SK-N-SH treated with all-trans-retinoic acid at 6 μM for 48 hours (cell line): ENCODE measurements at regions not wholly inside any gene's neighbourhood (a gene's known extent, or its start where the extent isn't known, plus 50 kb on each side); places are given as distances from the start of the nearest gene placed in this dataset.

Experiments used
- ATAC-seq: fragments of 200-7000 bp; cut with Tn5 transposase; 3 replicates; pipeline ENCODE4 v1.9.1; 2020; ENCODE audit warnings: mild to moderate bottlenecking, moderate library complexity
- BACH2 ChIP-seq: fragments of 250-450 bp; sonication (Bioruptor Pico); IDR thresholded peaks from 2 replicates; pipeline ENCODE4 v1.9.0; 2021; ENCODE audit warnings: mild to moderate bottlenecking, borderline replicate concordance
- CSDC2 ChIP-seq: fragments of 250-450 bp; sonication (Bioruptor Pico); IDR thresholded peaks from 2 replicates; pipeline ENCODE4 v1.5.0; 2020; ENCODE audit warnings: mild to moderate bottlenecking, moderate library complexity
- ESRRG ChIP-seq: fragments of 250-450 bp; sonication (Bioruptor Pico); IDR thresholded peaks from 2 replicates; pipeline ENCODE4 v1.6.1; 2021; ENCODE audit warnings: mild to moderate bottlenecking
- GLIS3 ChIP-seq: fragments of 250-450 bp; sonication (Bioruptor Pico); IDR thresholded peaks from 2 replicates; pipeline ENCODE4 v1.5.0; 2020; ENCODE audit warnings: mild to moderate bottlenecking, moderate library complexity
- PPARA ChIP-seq: fragments of 250-450 bp; sonication (Bioruptor Pico); IDR thresholded peaks from 2 replicates; pipeline ENCODE4 v1.5.0; 2020; ENCODE audit warnings: mild to moderate bottlenecking, borderline replicate concordance
- RARB ChIP-seq: fragments of 250-450 bp; sonication (Bioruptor Pico); IDR thresholded peaks from 2 replicates; pipeline ENCODE4 v1.8.0; 2021; ENCODE audit warnings: mild to moderate bottlenecking, moderate library complexity
- TCF4 ChIP-seq: fragments of 250-450 bp; sonication (Bioruptor Pico); IDR thresholded peaks from 2 replicates; pipeline ENCODE4 v1.8.0; 2021; ENCODE audit warnings: mild to moderate bottlenecking, moderate library complexity, borderline replicate concordance
- TOX ChIP-seq: fragments of 250-450 bp; sonication (Bioruptor Pico); IDR thresholded peaks from 2 replicates; pipeline ENCODE4 v1.8.0; 2021; ENCODE audit warnings: mild to moderate bottlenecking, moderate library complexity, borderline replicate concordance
- ZC3H10 ChIP-seq: fragments of 250-450 bp; sonication (Bioruptor Pico); IDR thresholded peaks from 2 replicates; pipeline ENCODE4 v1.5.1; 2021; ENCODE audit warnings: mild to moderate bottlenecking, moderate library complexity
- ZFP3 ChIP-seq: fragments of 250-450 bp; sonication (Bioruptor Pico); IDR thresholded peaks from 2 replicates; pipeline ENCODE4 v1.5.0; 2020; ENCODE audit warnings: mild to moderate bottlenecking, moderate library complexity
- ZFP30 ChIP-seq: fragments of 450-650 bp; formaldehyde crosslinking; IDR thresholded peaks from 2 replicates; pipeline ENCODE4 v1.5.0; 2022; ENCODE audit warnings: mild to moderate bottlenecking, moderate library complexity
- ZNF565 ChIP-seq: fragments of 450-650 bp; formaldehyde crosslinking; conservative IDR thresholded peaks from 2 replicates; pipeline ENCODE4 v1.5.0; 2020; ENCODE audit warnings: low read depth, mild to moderate bottlenecking, moderate library complexity
- ZNF70 ChIP-seq: fragments of 450-650 bp; formaldehyde crosslinking; IDR thresholded peaks from 2 replicates; pipeline ENCODE4 v1.5.0; 2020; ENCODE audit warnings: mild to moderate bottlenecking, moderate library complexity
- ZNF8 ChIP-seq: fragments of 450-650 bp; formaldehyde crosslinking; IDR thresholded peaks from 2 replicates; pipeline ENCODE4 v1.5.0; 2020; ENCODE audit warnings: mild to moderate bottlenecking, moderate library complexity
- TF ChIP-seq, protein P1 (sequence below): fragments of 250-450 bp; sonication (Bioruptor Pico); IDR thresholded peaks from 2 replicates; pipeline ENCODE4 v1.8.0; 2021; ENCODE audit warnings: low read depth, mild to moderate bottlenecking, moderate library complexity, borderline replicate concordance
- TF ChIP-seq, protein P2 (sequence below): fragments of 250-450 bp; sonication (Bioruptor Pico); IDR thresholded peaks from 2 replicates; pipeline ENCODE4 v1.8.0; 2020; ENCODE audit warnings: mild to moderate bottlenecking, moderate library complexity, borderline replicate concordance
- TF ChIP-seq, protein P3 (sequence below): fragments of 250-450 bp; sonication (Bioruptor Pico); IDR thresholded peaks from 2 replicates; pipeline ENCODE4 v1.5.0; 2020; ENCODE audit warnings: mild to moderate bottlenecking, moderate library complexity
- TF ChIP-seq, protein P4 (sequence below): fragments of 250-450 bp; sonication (Bioruptor Pico); IDR thresholded peaks from 2 replicates; pipeline ENCODE4 v1.5.1; 2021; ENCODE audit warnings: mild to moderate bottlenecking, moderate library complexity

DNA sequence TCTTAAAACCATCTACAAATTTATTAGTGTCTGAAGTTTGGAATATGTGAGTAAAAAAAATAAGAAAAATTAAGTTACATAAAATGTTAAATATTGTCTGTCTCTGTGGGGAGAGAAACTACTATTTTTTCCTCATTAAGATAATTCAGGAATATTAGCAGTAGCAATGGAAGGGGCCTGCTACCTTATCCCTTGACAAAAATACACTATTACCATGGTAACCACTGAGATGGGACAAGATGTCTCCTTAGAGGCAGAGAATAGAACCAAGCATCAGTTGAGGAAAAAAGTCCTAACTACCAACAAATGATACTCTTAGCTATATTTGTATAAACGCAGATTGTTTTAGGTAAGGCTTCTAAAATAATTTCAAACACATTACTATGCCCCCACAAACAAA lies 150.7 kb upstream of the LSM8 start:
- no peak for ATAC-seq
- TF ChIP-seq, protein P1, sequence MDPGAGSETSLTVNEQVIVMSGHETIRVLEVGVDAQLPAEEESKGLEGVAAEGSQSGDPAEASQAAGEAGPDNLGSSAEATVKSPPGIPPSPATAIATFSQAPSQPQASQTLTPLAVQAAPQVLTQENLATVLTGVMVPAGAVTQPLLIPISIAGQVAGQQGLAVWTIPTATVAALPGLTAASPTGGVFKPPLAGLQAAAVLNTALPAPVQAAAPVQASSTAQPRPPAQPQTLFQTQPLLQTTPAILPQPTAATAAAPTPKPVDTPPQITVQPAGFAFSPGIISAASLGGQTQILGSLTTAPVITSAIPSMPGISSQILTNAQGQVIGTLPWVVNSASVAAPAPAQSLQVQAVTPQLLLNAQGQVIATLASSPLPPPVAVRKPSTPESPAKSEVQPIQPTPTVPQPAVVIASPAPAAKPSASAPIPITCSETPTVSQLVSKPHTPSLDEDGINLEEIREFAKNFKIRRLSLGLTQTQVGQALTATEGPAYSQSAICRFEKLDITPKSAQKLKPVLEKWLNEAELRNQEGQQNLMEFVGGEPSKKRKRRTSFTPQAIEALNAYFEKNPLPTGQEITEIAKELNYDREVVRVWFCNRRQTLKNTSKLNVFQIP (CRISPR knock-in tag), result no peak
- TF ChIP-seq, all 23 proteins: peak for 0

DNA sequence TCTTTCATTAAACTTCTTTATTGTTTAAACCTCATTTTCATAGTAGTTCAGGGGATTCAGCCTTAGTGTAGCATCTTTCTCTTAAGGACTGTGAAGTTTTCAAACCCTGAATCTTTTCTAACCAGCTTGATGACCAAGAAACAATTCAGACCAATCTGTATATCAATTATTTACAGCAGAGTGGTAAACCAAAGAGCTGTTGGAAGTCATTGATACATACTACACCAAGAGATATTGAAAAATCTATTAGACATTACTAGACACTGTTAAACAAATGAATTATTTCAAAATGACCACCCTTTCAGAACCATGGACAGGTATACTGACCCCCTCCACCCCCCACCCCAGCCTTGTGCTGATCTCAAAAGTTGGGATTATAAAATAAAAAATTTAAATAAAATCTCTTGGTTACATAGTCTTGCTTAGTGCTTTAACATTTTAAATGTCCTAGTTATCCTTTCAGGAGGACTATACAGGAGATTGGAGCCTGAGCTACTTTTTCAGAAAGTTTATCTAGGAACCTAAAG lies 143.9 kb upstream of the LSM8 start:
- no peak for TF ChIP-seq ZNF8 (CRISPR knock-in tag)
- no peak for TF ChIP-seq PPARA (CRISPR knock-in tag)
- TF ChIP-seq ZFP3, result no peak
- no peak for TF ChIP-seq ESRRG
- TF ChIP-seq TOX (CRISPR knock-in tag), result no peak
- no peak for TF ChIP-seq CSDC2 (CRISPR knock-in tag)
- no peak for TF ChIP-seq ZC3H10 (CRISPR knock-in tag)
- no peak for TF ChIP-seq ZNF565 (CRISPR knock-in tag)
- TF ChIP-seq, protein P1 (CRISPR knock-in tag), result no peak
- no peak for TF ChIP-seq ZFP30 (CRISPR knock-in tag)
- TF ChIP-seq TCF4 (CRISPR knock-in tag), result no peak
- TF ChIP-seq GLIS3, result no peak
- TF ChIP-seq, all 23 proteins: peak for 0
- no peak for ATAC-seq

DNA sequence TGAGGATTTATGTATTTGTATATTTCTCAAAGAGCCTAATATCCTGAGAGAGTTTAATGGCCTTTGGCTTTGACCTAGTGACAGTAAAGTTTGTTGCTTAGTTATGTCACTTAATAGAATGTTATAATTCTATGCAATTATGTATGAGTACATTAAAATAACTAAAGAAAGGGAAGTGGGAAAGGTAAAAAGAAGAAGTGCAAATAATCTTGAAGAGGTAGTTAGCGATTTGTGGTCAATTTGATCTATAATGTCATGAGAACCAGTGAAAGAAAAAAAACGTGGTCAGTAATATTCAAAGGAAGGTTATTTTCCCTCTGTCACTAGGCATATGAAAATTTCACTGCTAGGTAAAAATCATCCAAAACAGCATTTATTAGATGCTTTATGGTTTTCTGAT lies 143.4 kb upstream of the LSM8 start:
- ATAC-seq, result no peak
- no peak for TF ChIP-seq ZFP30 (CRISPR knock-in tag)
- TF ChIP-seq BACH2 (CRISPR knock-in tag), result no peak
- no peak for TF ChIP-seq ZNF8 (CRISPR knock-in tag)
- TF ChIP-seq ZC3H10 (CRISPR knock-in tag), result no peak
- TF ChIP-seq TCF4 (CRISPR knock-in tag), result no peak
- TF ChIP-seq, protein P2, sequence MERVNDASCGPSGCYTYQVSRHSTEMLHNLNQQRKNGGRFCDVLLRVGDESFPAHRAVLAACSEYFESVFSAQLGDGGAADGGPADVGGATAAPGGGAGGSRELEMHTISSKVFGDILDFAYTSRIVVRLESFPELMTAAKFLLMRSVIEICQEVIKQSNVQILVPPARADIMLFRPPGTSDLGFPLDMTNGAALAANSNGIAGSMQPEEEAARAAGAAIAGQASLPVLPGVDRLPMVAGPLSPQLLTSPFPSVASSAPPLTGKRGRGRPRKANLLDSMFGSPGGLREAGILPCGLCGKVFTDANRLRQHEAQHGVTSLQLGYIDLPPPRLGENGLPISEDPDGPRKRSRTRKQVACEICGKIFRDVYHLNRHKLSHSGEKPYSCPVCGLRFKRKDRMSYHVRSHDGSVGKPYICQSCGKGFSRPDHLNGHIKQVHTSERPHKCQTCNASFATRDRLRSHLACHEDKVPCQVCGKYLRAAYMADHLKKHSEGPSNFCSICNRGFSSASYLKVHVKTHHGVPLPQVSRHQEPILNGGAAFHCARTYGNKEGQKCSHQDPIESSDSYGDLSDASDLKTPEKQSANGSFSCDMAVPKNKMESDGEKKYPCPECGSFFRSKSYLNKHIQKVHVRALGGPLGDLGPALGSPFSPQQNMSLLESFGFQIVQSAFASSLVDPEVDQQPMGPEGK (CRISPR knock-in tag), result no peak
- TF ChIP-seq, protein P3, sequence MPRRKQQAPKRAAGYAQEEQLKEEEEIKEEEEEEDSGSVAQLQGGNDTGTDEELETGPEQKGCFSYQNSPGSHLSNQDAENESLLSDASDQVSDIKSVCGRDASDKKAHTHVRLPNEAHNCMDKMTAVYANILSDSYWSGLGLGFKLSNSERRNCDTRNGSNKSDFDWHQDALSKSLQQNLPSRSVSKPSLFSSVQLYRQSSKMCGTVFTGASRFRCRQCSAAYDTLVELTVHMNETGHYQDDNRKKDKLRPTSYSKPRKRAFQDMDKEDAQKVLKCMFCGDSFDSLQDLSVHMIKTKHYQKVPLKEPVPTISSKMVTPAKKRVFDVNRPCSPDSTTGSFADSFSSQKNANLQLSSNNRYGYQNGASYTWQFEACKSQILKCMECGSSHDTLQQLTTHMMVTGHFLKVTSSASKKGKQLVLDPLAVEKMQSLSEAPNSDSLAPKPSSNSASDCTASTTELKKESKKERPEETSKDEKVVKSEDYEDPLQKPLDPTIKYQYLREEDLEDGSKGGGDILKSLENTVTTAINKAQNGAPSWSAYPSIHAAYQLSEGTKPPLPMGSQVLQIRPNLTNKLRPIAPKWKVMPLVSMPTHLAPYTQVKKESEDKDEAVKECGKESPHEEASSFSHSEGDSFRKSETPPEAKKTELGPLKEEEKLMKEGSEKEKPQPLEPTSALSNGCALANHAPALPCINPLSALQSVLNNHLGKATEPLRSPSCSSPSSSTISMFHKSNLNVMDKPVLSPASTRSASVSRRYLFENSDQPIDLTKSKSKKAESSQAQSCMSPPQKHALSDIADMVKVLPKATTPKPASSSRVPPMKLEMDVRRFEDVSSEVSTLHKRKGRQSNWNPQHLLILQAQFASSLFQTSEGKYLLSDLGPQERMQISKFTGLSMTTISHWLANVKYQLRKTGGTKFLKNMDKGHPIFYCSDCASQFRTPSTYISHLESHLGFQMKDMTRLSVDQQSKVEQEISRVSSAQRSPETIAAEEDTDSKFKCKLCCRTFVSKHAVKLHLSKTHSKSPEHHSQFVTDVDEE (CRISPR knock-in tag), result no peak
- no peak for TF ChIP-seq ZNF565 (CRISPR knock-in tag)
- no peak for TF ChIP-seq RARB (CRISPR knock-in tag)
- TF ChIP-seq, protein P4, sequence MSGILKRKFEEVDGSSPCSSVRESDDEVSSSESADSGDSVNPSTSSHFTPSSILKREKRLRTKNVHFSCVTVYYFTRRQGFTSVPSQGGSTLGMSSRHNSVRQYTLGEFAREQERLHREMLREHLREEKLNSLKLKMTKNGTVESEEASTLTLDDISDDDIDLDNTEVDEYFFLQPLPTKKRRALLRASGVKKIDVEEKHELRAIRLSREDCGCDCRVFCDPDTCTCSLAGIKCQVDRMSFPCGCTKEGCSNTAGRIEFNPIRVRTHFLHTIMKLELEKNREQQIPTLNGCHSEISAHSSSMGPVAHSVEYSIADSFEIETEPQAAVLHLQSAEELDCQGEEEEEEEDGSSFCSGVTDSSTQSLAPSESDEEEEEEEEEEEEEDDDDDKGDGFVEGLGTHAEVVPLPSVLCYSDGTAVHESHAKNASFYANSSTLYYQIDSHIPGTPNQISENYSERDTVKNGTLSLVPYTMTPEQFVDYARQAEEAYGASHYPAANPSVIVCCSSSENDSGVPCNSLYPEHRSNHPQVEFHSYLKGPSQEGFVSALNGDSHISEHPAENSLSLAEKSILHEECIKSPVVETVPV, result no peak
- no peak for TF ChIP-seq ZFP3

DNA sequence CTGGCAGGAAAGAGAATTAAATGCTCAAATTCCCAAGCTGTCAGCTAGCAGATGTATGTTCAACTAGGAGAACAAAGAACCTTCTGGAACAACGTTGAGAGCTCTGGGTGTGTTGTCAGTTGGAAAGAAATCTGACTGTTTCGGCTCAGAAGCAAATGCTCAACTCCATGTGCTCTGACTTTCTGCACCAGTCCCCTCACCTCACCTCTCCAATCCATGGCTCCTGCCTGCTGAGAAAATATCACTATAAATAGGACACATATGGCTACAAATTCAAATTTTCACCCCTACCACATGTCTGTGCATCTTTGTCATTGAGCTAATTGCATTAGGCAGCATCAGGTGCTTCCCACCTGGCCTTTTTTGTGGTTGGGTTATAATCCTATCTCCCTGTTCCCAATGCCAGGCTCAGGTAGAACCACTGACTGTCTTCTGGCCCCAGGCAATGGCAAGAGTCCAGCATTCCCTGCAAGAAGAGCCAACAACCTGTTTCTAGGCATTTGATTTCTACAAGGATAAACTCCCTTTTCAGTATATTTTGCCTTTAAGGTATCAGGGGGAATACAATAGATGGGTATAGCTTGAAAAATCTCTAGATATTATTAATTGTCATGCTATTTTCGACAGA lies 142.6 kb upstream of the LSM8 start:
- no peak for ATAC-seq
- TF ChIP-seq, protein P1 (CRISPR knock-in tag), result no peak
- no peak for TF ChIP-seq ZNF565 (CRISPR knock-in tag)
- no peak for TF ChIP-seq ZNF8 (CRISPR knock-in tag)
- no peak for TF ChIP-seq BACH2 (CRISPR knock-in tag)
- no peak for TF ChIP-seq ZFP30 (CRISPR knock-in tag)
- TF ChIP-seq, protein P3 (CRISPR knock-in tag), result no peak
- no peak for TF ChIP-seq RARB (CRISPR knock-in tag)
- no peak for TF ChIP-seq GLIS3
- no peak for TF ChIP-seq ZNF70 (CRISPR knock-in tag)
- no peak for TF ChIP-seq ZC3H10 (CRISPR knock-in tag)
